ENCODE measurements at regions not wholly inside any gene's neighbourhood (a gene's known extent, or its start where the extent isn't known, plus 50 kb on each side); places are given as distances from the start of the nearest gene placed in this dataset.
"Not testable (repeated sequence)": the region's sequence is repeated elsewhere in the genome, so short reads cannot be mapped to it uniquely, and the experiment has no call there.

- intact Hi-C loops (cut with DNase I) = no loop called here
- DNase-seq (ENCODE audit: missing footprints) (no peak), ATAC-seq (no peak)
Observed at GRCh38 chr16:65833171-65833871, 533.2 kb upstream of the CDH5 start.

- DNase-seq (ENCODE audit: missing footprints) (no peak), ATAC-seq (no peak)
- intact Hi-C loops (cut with DNase I) = no loop called here
Observed at GRCh38 chr16:65832679-65833078, 533.8 kb upstream of the CDH5 start.

GRCh38 chr16:65831903-65832666 is 534.4 kb upstream of the CDH5 start:
- no peak for ATAC-seq
- intact Hi-C loops (cut with DNase I) = no loop called here
- no peak for DNase-seq (ENCODE audit: missing footprints)

GRCh38 chr16:65829076-65829475 is 537.4 kb upstream of the CDH5 start:
- DNase-seq (ENCODE audit: missing footprints) = no peak
- intact Hi-C loops (cut with DNase I) = no loop called here
- ATAC-seq = no peak

GRCh38 chr16:65828296-65828695 is 538.2 kb upstream of the CDH5 start:
- DNase-seq (ENCODE audit: missing footprints) = no peak
- intact Hi-C loops (cut with DNase I) = no loop called here
- no peak for ATAC-seq

- no peak for DNase-seq (ENCODE audit: missing footprints)
- intact Hi-C loops (cut with DNase I) = no loop called here
- no peak for ATAC-seq
Observed at GRCh38 chr16:65827231-65827630, 539.3 kb upstream of the CDH5 start.

- no peak for DNase-seq (ENCODE audit: missing footprints)
- no peak for ATAC-seq
- intact Hi-C loops (cut with DNase I) = no loop called here
Observed at GRCh38 chr16:65825191-65825856, 541.2 kb upstream of the CDH5 start.

GRCh38 chr16:65822148-65822547 is 544.3 kb upstream of the CDH5 start:
- no peak for ATAC-seq
- intact Hi-C loops (cut with DNase I) = no loop called here

GRCh38 chr16:65819136-65819898 is 547.2 kb upstream of the CDH5 start:
- ATAC-seq (no peak), DNase-seq (ENCODE audit: missing footprints) (no peak)
- intact Hi-C loops (cut with DNase I) = no loop called here

More at GRCh38 chr16:65822148-65822547, 544.3 kb upstream of the CDH5 start:
- DNase-seq (ENCODE audit: missing footprints) = no peak

GRCh38 chr16:65817799-65818198 is 548.7 kb upstream of the CDH5 start:
- ATAC-seq (no peak), DNase-seq (ENCODE audit: missing footprints) (no peak)
- intact Hi-C loops (cut with DNase I) = no loop called here

GRCh38 chr16:65817066-65817465 is 549.4 kb upstream of the CDH5 start:
- no peak for DNase-seq (ENCODE audit: missing footprints)
- intact Hi-C loops (cut with DNase I) = no loop called here
- ATAC-seq = no peak

GRCh38 chr16:65816556-65816955 is 549.9 kb upstream of the CDH5 start:
- DNase-seq (ENCODE audit: missing footprints) (no peak), ATAC-seq (no peak)
- intact Hi-C loops (cut with DNase I) = no loop called here

GRCh38 chr16:65815707-65816106 is 550.8 kb upstream of the CDH5 start:
- intact Hi-C loops (cut with DNase I) = no loop called here
- ATAC-seq (no peak), DNase-seq (ENCODE audit: missing footprints) (no peak)

GRCh38 chr16:65813879-65814278 is 552.6 kb upstream of the CDH5 start:
- DNase-seq (ENCODE audit: missing footprints); intact Hi-C loops (cut with DNase I); ATAC-seq: not testable (repeated sequence)

- no peak for DNase-seq (ENCODE audit: missing footprints)
- intact Hi-C loops (cut with DNase I) = no loop called here
- no peak for ATAC-seq
Observed at GRCh38 chr16:65809627-65810026, 556.9 kb upstream of the CDH5 start.

- no peak for DNase-seq (ENCODE audit: missing footprints)
- intact Hi-C loops (cut with DNase I) = no loop called here
- no peak for ATAC-seq
Observed at GRCh38 chr16:65808790-65809189, 557.7 kb upstream of the CDH5 start.

GRCh38 chr16:65807858-65808257 is 558.6 kb upstream of the CDH5 start:
- no peak for ATAC-seq
- intact Hi-C loops (cut with DNase I) = no loop called here
- DNase-seq (ENCODE audit: missing footprints) = no peak

GRCh38 chr16:65805704-65806103 is 560.8 kb upstream of the CDH5 start:
- ATAC-seq; intact Hi-C loops (cut with DNase I); DNase-seq (ENCODE audit: missing footprints): not testable (repeated sequence)

- intact Hi-C loops (cut with DNase I) = no loop called here
- DNase-seq (ENCODE audit: missing footprints) = no peak
- no peak for ATAC-seq
Observed at GRCh38 chr16:65796481-65796880, 570.0 kb upstream of the CDH5 start.
